ENCODE measurements at regions not wholly inside any gene's neighbourhood (a gene's known extent, or its start where the extent isn't known, plus 50 kb on each side); places are given as distances from the start of the nearest gene placed in this dataset.

- H3K4me1 ChIP-seq: no peaks in the 10 kb centered on the region
- DNase-seq (ENCODE audit: low spot score in 2 of 2): no peak
- no peak overlapping the region for H3K27ac ChIP-seq
- intact Hi-C loops (cut with DNase I; ENCODE audit: low total_unique reads): no loop called here
- H3K4me3 ChIP-seq: no peak overlapping the region
- no peaks in the 10 kb centered on the region for H3K36me3 ChIP-seq
- H3K27me3 ChIP-seq: no peaks in the 10 kb centered on the region
- no peak for TF ChIP-seq POLR2AphosphoS5 (IDR thresholded peaks at IDR 0.05)
- no peak for TF ChIP-seq POLR2A (IDR thresholded peaks at IDR 0.05)
- TF ChIP-seq CTCF (IDR thresholded peaks at IDR 0.05): no peak
- no peaks in the 10 kb centered on the region for H3K9me3 ChIP-seq
These were observed 216.2 kb downstream of the SNX19 start for GRCh38 chr11:130700092-130700491.

GRCh38 chr11:130703489-130704190 is 212.6 kb downstream of the SNX19 start:
- no peaks in the 10 kb centered on the region for H3K9me3 ChIP-seq
- H3K4me3 ChIP-seq: no peak overlapping the region
- DNase-seq (ENCODE audit: low spot score in 2 of 2): no peak
- no peak overlapping the region for H3K27ac ChIP-seq
- TF ChIP-seq POLR2AphosphoS5 (IDR thresholded peaks at IDR 0.05) (no peak), POLR2A (IDR thresholded peaks at IDR 0.05) (no peak), CTCF (IDR thresholded peaks at IDR 0.05) (no peak)
- intact Hi-C loops (cut with DNase I; ENCODE audit: low total_unique reads): no loop called here
- H3K4me1 ChIP-seq: no peaks in the 10 kb centered on the region
- no peaks in the 10 kb centered on the region for H3K27me3 ChIP-seq
- no peaks in the 10 kb centered on the region for H3K36me3 ChIP-seq

GRCh38 chr11:130705670-130706421 is 210.4 kb downstream of the SNX19 start:
- Histone ChIP-seq H3K4me3 (no peak overlapping the region), H3K36me3 (no peaks in the 10 kb centered on the region), H3K27ac (peak overlapping the region in 1 of 2 donors; percentile 26), H3K4me1 (no peaks in the 10 kb centered on the region), H3K9me3 (no peaks in the 10 kb centered on the region), H3K27me3 (no peaks in the 10 kb centered on the region)
- TF ChIP-seq POLR2A (IDR thresholded peaks at IDR 0.05): no peak
- TF ChIP-seq POLR2AphosphoS5 (IDR thresholded peaks at IDR 0.05): no peak
- TF ChIP-seq CTCF (IDR thresholded peaks at IDR 0.05): no peak
- no peak for DNase-seq (ENCODE audit: low spot score in 2 of 2)
- intact Hi-C loops (cut with DNase I; ENCODE audit: low total_unique reads): no loop called here

- DNase-seq (ENCODE audit: low spot score in 2 of 2): no peak
- Histone ChIP-seq H3K9me3 (no peaks in the 10 kb centered on the region), H3K36me3 (no peaks in the 10 kb centered on the region), H3K27ac (peak overlapping the region in 1 of 2 donors; percentile 26), H3K27me3 (no peaks in the 10 kb centered on the region), H3K4me1 (no peaks in the 10 kb centered on the region), H3K4me3 (no peak overlapping the region)
- no peak for TF ChIP-seq POLR2A (IDR thresholded peaks at IDR 0.05)
- TF ChIP-seq CTCF (IDR thresholded peaks at IDR 0.05): no peak
- no peak for TF ChIP-seq POLR2AphosphoS5 (IDR thresholded peaks at IDR 0.05)
- intact Hi-C loops (cut with DNase I; ENCODE audit: low total_unique reads): no loop called here
These were observed 209.7 kb downstream of the SNX19 start for GRCh38 chr11:130706572-130706971.

GRCh38 chr11:130707217-130707616 is 209.1 kb downstream of the SNX19 start:
- H3K27ac ChIP-seq: no peak overlapping the region
- no peak for TF ChIP-seq CTCF (IDR thresholded peaks at IDR 0.05)
- no peak for TF ChIP-seq POLR2AphosphoS5 (IDR thresholded peaks at IDR 0.05)
- no peak for TF ChIP-seq POLR2A (IDR thresholded peaks at IDR 0.05)
- intact Hi-C loops (cut with DNase I; ENCODE audit: low total_unique reads): no loop called here
- H3K36me3 ChIP-seq: no peaks in the 10 kb centered on the region
- no peaks in the 10 kb centered on the region for H3K27me3 ChIP-seq
- DNase-seq (ENCODE audit: low spot score in 2 of 2): no peak
- H3K4me3 ChIP-seq: no peak overlapping the region
- H3K4me1 ChIP-seq: no peaks in the 10 kb centered on the region
- no peaks in the 10 kb centered on the region for H3K9me3 ChIP-seq
